ENCODE measurements at regions not wholly inside any gene's neighbourhood (a gene's known extent, or its start where the extent isn't known, plus 50 kb on each side); places are given as distances from the start of the nearest gene placed in this dataset.

- Mint-ChIP-seq H3K36me3 (ENCODE audit: low read depth) (no peaks in the 10 kb centered on the region), H3K4me1 (peaks cover 8% of the 10 kb centered on the region), H3K27ac (peak overlapping the region; percentile 21), H3K9me3 (no peaks in the 10 kb centered on the region), H3K4me3 (no peak overlapping the region), H3K27me3 (ENCODE audit: insufficient read depth) (no peaks in the 10 kb centered on the region)
- H3K4me3 ChIP-seq (ENCODE audit: low read length): no peak overlapping the region
- DNase-seq: no peak
- TF ChIP-seq, protein P1, sequence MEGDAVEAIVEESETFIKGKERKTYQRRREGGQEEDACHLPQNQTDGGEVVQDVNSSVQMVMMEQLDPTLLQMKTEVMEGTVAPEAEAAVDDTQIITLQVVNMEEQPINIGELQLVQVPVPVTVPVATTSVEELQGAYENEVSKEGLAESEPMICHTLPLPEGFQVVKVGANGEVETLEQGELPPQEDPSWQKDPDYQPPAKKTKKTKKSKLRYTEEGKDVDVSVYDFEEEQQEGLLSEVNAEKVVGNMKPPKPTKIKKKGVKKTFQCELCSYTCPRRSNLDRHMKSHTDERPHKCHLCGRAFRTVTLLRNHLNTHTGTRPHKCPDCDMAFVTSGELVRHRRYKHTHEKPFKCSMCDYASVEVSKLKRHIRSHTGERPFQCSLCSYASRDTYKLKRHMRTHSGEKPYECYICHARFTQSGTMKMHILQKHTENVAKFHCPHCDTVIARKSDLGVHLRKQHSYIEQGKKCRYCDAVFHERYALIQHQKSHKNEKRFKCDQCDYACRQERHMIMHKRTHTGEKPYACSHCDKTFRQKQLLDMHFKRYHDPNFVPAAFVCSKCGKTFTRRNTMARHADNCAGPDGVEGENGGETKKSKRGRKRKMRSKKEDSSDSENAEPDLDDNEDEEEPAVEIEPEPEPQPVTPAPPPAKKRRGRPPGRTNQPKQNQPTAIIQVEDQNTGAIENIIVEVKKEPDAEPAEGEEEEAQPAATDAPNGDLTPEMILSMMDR (conservative IDR thresholded peaks at IDR 0.05): no peak
- WGBS, 2 experiments (ENCODE audit: insufficient coverage in 1 of 2, insufficient read length in 1 of 2): 72 to 100% methylated on average over 2 to 4 of the region's 6 CpGs
- H3K4me1 ChIP-seq (ENCODE audit: control insufficient read depth, insufficient read depth, low read length): peaks cover 8% of the 10 kb centered on the region
- no peaks in the 10 kb centered on the region for H3K36me3 ChIP-seq (ENCODE audit: control insufficient read depth, insufficient read depth, low read length)
- H3K9me3 ChIP-seq (ENCODE audit: control insufficient read depth, low read length): no peaks in the 10 kb centered on the region
- no peaks in the 10 kb centered on the region for H3K27me3 ChIP-seq (ENCODE audit: control insufficient read depth, insufficient read depth, low read length, poor library complexity, severe bottlenecking)
- no peak overlapping the region for H3K27ac ChIP-seq (ENCODE audit: low read depth, low read length)
- no peak overlapping the region for H3K9ac ChIP-seq (ENCODE audit: extremely low read depth, low read length, poor library complexity, severe bottlenecking)
These were observed 482.3 kb upstream of the MANEA start for GRCh38 chr6:95094751-95095663.

GRCh38 chr6:95095855-95096254 is 481.5 kb upstream of the MANEA start:
- peaks cover 8% of the 10 kb centered on the region for H3K4me1 ChIP-seq (ENCODE audit: control insufficient read depth, insufficient read depth, low read length)
- no peaks in the 10 kb centered on the region for H3K27me3 ChIP-seq (ENCODE audit: control insufficient read depth, insufficient read depth, low read length, poor library complexity, severe bottlenecking)
- H3K36me3 ChIP-seq (ENCODE audit: control insufficient read depth, insufficient read depth, low read length): no peaks in the 10 kb centered on the region
- Mint-ChIP-seq H3K9me3 (no peaks in the 10 kb centered on the region), H3K27ac (no peak overlapping the region), H3K36me3 (ENCODE audit: low read depth) (no peaks in the 10 kb centered on the region), H3K4me3 (no peak overlapping the region), H3K27me3 (ENCODE audit: insufficient read depth) (no peaks in the 10 kb centered on the region), H3K4me1 (peaks cover 8% of the 10 kb centered on the region)
- DNase-seq: no peak
- WGBS, 2 experiments (ENCODE audit: insufficient coverage in 1 of 2, insufficient read length in 1 of 2): 88% methylated on average over 1 of the region's 2 CpGs; no CpG with 5 or more reads in 1 of the 2 experiments
- H3K4me3 ChIP-seq (ENCODE audit: low read length): no peak overlapping the region
- H3K9me3 ChIP-seq (ENCODE audit: control insufficient read depth, low read length): no peaks in the 10 kb centered on the region
- TF ChIP-seq, protein P1 (conservative IDR thresholded peaks at IDR 0.05): no peak
- no peak overlapping the region for H3K9ac ChIP-seq (ENCODE audit: extremely low read depth, low read length, poor library complexity, severe bottlenecking)
- no peak overlapping the region for H3K27ac ChIP-seq (ENCODE audit: low read depth, low read length)

DNA sequence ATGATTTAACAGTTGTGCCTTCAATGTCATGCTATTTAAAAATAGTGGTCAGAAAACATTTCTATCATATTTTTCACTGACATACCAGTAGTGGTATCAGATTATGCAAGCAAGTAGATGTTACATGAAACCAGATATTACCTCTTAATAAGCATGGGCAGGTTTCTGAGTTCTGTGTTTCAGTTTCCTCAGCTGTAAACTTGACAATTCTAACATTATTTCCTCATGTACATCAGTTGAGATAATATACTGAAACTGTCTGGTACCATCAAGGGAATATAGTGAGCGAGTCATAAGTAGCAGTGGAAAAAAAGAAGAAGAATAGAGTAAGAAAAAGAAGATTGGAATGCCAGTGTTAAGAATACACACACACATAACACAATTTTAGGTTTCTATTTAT is 477.9 kb upstream of the MANEA start:
- Histone ChIP-seq H3K4me3 (ENCODE audit: low read length) (no peak overlapping the region), H3K27ac (ENCODE audit: low read depth, low read length) (no peak overlapping the region), H3K36me3 (ENCODE audit: control insufficient read depth, insufficient read depth, low read length) (no peaks in the 10 kb centered on the region), H3K4me1 (ENCODE audit: control insufficient read depth, insufficient read depth, low read length) (peaks cover 8% of the 10 kb centered on the region), H3K9ac (ENCODE audit: extremely low read depth, low read length, poor library complexity, severe bottlenecking) (no peak overlapping the region), H3K9me3 (ENCODE audit: control insufficient read depth, low read length) (no peaks in the 10 kb centered on the region), H3K27me3 (ENCODE audit: control insufficient read depth, insufficient read depth, low read length, poor library complexity, severe bottlenecking) (no peaks in the 10 kb centered on the region)
- Mint-ChIP-seq H3K4me3 (no peak overlapping the region), H3K27me3 (ENCODE audit: insufficient read depth) (no peaks in the 10 kb centered on the region), H3K27ac (no peak overlapping the region), H3K4me1 (peaks cover 4% of the 10 kb centered on the region), H3K36me3 (ENCODE audit: low read depth) (no peaks in the 10 kb centered on the region), H3K9me3 (no peaks in the 10 kb centered on the region)
- no CpG with 5 or more reads among the region's 1 CpG for WGBS, 2 experiments (ENCODE audit: insufficient coverage in 1 of 2, insufficient read length in 1 of 2)
- DNase-seq: no peak
- TF ChIP-seq, protein P1 (conservative IDR thresholded peaks at IDR 0.05): no peak
